GM21529 (cell line): ENCODE measurements at regions not wholly inside any gene's neighbourhood (a gene's known extent, or its start where the extent isn't known, plus 50 kb on each side); places are given as distances from the start of the nearest gene placed in this dataset.

ENCODE experiments used
- ATAC-seq: cut with Tn5 transposase; IDR thresholded peaks from one replicate; pipeline ENCODE4 v1.9.1; 2021; ENCODE audit not compliant: unreplicated experiment

DNA sequence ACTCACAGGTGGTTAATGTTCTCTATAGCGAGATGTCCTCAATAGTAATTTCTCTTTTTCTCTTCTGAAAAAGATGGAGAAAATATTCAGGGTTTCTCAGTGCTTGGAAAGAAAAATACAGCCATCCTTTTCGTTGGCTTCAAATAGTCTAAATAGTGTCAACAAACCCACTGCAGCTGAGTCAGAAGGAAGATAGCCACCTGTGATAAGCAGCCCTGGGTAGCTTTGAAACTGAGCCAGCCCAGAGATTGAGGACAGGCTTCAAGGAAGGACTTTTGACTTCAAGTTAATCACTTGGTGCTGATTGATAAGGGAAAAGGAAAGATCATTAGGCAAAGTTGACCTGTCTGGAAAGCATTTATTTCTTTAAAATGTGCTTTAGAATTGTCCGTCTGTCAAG, 78.7 kb upstream of the TYRP1 start:
- no peak for ATAC-seq

DNA sequence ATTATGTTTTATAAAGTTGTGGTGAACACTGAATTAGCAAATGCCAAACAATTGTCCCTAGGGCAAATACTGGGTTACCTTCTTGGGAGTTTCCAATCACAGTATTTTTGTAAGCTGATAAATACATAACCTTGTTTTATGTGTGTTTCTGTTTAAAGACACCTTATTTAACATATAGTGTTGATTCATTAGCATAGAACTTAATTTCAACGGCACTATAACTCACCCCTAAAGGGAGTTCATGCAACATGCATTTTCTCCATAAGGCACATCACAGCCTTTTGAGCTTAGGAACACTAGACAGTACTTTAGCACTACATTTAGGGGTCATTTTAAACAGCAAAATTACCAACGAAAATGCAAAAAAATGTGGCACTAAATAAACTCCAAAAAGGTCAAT, 74.2 kb upstream of the TYRP1 start:
- no peak for ATAC-seq

DNA sequence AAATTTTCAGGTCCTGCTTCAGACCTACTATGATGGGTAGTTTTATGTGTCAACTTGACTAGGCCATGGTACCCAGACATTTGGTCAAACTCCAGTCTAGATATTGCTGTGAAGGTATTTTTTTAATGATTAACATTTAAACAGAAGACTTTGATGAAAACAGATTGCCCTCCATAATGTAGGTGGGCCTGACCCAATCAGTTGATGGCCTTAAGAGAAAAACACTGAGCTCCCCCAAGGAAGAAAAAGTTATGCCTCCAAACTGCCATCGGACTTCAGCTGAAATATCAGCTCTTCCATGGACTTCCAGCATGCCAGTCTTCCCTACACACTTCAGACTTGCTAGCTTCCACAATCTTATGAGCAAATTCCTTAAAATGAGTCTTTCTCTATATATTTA, 67.3 kb upstream of the TYRP1 start:
- ATAC-seq: no peak

DNA sequence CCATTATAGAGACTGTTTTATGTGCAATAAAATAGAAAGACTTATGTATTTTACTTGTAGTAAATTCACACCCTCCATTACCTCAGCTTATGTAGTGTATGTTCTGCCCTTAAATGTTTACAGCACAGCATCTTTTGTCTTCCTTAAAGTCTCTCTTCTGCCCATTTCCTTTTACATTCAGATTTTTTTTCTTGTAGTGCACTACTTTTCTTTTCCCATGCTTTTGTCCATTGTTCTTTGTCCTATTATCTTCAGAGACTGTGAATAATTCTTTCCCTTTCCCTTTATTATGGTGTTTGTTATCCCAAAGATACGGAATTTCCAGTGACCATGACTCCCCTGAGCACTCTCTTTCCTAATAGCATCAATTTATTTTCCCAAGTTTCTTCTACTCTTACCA, 66.1 kb upstream of the TYRP1 start:
- ATAC-seq: no peak

DNA sequence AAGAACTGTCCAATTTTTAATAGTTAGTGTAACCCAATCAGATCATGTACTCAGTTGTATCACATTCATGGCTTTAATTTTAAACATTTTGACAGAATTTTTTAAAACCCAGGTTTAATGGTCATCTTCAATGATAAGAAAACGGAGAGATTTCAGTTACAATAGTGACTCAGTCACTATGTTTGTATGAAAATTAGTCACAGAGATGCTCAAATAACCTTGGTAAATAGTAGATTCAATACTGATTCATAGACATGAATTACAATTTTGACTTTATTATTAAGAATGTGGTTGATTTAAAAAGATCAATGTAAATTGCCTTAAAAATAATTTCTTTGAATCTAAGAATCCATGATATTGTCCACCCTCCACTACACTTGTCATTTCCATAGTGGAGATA, 64.6 kb upstream of the TYRP1 start:
- no peak for ATAC-seq

DNA sequence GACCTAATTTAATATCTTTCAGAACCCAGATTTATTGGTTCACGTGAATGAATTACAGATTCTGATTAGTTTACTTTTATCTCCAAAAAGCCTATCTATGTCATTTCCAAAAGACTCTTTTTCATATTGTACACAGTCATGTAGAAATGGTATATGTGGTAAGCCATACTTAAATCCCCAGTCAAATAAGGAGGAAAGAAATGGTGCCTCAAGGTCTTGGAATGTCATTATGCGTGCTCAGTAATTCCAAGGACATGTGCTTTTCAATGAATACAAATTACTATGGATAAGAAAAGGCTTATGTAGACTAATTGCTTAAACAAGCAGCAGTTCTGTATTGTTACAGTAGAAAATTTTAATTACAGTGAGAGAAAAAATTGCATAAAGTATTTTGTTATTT, 64.1 kb upstream of the TYRP1 start:
- ATAC-seq: no peak

DNA sequence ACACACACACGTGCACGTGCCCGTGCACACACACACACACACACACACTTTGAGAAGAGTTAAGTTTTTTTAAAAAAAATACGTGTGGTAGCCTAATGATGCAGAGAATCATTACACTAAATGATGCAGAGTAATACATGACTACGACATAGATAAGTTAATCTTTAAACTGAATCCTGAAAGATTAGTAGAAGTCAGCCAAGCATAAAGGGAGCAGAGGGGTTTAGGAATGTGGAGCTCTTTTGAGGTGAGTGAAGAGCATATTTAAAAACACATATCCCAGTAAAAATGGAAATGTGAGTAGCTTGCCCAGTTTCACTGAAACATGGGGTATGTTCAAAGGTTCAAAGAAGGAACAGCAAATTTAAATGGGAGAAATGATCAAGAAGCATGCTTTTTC, 61.3 kb upstream of the TYRP1 start:
- no peak for ATAC-seq

DNA sequence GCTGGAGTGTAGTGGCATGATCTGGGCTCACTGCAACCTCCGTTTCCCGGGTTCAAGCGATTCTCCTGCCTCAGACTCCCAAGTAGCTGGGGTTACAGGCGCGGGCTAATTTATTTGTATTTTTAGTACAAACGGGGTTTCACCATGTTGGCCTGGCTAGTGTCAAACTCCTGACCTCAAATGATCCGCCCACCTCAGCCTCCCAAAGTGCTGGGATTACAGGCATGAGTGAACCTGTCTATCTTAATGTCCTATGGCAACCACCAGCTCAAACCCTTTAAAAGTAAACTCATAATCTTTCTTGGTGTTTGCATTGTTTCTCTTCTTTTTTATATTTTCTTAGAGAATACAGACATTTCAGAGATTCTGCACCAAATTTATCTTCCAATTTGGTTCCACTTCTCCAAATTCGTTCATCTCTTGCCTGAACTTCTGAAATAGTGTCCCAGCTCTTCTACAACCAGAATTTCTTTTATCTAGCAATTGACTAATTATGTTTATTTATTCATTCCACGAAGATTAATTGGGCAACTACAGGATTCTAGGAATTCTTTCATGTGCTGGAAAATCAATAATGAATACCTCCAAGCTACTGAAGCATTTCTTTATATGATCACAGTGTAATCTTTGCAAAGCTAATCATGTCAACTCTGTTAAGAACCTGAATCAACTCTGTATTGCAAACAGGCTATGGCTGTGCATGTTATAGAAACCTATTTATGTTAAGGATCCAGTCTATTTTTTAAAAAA, 60.0 kb upstream of the TYRP1 start:
- ATAC-seq: no peak

DNA sequence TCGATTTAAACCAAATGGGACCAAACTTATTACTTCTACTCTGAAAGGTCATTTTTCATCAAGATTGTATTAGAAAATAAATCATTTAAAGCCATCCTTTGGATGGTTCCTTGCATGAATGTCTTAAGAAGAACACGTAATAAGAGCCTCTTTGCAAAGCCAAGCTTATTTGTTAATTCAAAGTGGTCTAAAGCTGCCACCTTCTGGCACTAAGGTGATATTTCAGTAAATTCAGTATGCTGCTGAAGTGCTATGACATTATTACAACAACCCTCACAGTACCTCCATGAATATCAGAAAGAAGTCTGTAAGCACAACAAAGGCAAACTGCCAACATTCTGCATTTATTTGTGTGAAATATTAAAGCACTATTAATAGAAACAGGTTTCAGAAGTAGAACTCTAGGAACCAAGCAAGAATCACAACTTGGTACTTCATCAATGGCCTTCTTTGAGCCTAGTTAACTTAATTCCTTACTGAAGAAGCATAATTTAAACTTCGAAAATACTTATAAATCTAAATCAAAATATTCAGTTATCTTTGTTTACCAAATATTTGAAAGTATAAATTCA, 53.1 kb upstream of the TYRP1 start:
- no peak for ATAC-seq

DNA sequence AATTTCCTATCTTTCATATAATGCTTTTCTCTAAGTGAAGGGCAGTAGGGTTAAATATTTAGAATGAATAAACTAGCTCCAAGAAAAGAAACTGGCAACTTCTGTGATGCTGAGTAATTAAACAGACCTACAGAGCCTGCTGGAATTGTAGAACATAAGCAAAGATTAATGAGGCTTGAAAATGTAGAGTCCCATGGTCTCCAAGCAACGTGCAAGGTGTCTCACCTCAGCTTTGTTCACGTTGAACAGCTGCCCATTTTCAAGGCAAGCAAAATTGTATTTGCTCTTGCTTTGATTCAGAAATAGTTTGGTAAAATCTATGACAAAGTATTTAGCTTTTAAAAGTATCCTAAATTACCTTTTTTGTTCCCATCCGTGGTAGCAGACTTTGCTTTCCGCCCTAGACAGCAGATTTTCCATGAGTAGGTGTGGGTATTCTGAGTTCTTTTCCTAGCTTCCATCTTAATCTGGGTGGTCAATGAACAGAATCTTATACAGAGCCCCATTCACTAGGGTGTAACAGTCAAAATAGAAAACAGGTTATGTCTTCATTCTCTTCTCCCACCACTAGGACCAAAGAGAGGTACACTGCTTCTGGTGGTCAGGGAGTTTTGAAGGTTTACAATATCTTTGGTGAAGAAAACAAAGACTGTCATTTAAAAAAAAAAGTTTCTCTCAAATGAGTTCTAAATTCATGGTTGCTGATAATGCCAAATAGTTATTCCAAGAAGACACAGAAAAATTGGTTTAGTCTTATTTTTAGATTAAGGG, 52.1 kb upstream of the TYRP1 start:
- no peak for ATAC-seq
